Suprapubic skin (tissue), 4 donors: ENCODE measurements at regions not wholly inside any gene's neighbourhood (a gene's known extent, or its start where the extent isn't known, plus 50 kb on each side); places are given as distances from the start of the nearest gene placed in this dataset.

Experiments
- DNase-seq, 2 donors: peaks; one replicate each; pipeline ENCODE4 v3.0.0-alpha.2; 2019; ENCODE audit warnings: low spot score in 2 of 2
- H3K27ac ChIP-seq: fragments of 200-600 bp; sonication (generic); one replicate; pipeline ENCODE4 v1.5.1; 2019
- H3K27me3 ChIP-seq: fragments of 200-600 bp; sonication (generic); one replicate; pipeline ENCODE4 v1.5.1; 2019
- H3K36me3 ChIP-seq: fragments of 200-600 bp; sonication (generic); one replicate; pipeline ENCODE4 v1.5.1; 2019
- H3K4me1 ChIP-seq: fragments of 200-600 bp; sonication (generic); one replicate; pipeline ENCODE4 v1.5.1; 2019
- H3K4me3 ChIP-seq: fragments of 200-600 bp; sonication (generic); one replicate; pipeline ENCODE4 v1.5.1; 2019; ENCODE audit warnings: mild to moderate bottlenecking
- H3K9me3 ChIP-seq: fragments of 200-600 bp; sonication (generic); one replicate; pipeline ENCODE4 v1.5.1; 2019
- EP300 ChIP-seq: sonication (generic); formaldehyde crosslinking; IDR thresholded peaks from one replicate; pipeline ENCODE4 v1.6.1; 2017; ENCODE audit warnings: antibody characterized with exemption
- POLR2A ChIP-seq, 2 donors: fragments of 450-650 bp; IDR thresholded peaks; one replicate each; pipeline ENCODE4 v1.6.1; 2017; ENCODE audit warnings: antibody characterized with exemption in 2 of 2, mild to moderate bottlenecking in 2 of 2, moderate library complexity in 2 of 2
- POLR2AphosphoS5 ChIP-seq, 3 donors: sonication (generic); formaldehyde crosslinking; IDR thresholded peaks; one replicate each; pipeline ENCODE4 v1.6.1; 2017; ENCODE audit warnings: antibody characterized with exemption in 3 of 3
- WGBS: methylation state at CpG from one replicate; pipeline ENCODE4 v1.1.5; 2018; 5-methylcytosine and 5-hydroxymethylcytosine counted together
- TF ChIP-seq, protein P1 (sequence below), 2 donors: fragments of 200-600 bp in 1 of 2; fragments of 450-650 bp in 1 of 2; sonication (generic) in 1 of 2; IDR thresholded peaks; one replicate each; pipeline ENCODE4 v1.5.1; 2016 to 2019; ENCODE audit warnings: antibody characterized with exemption in 2 of 2, mild to moderate bottlenecking in 1 of 2, moderate library complexity in 1 of 2

DNA sequence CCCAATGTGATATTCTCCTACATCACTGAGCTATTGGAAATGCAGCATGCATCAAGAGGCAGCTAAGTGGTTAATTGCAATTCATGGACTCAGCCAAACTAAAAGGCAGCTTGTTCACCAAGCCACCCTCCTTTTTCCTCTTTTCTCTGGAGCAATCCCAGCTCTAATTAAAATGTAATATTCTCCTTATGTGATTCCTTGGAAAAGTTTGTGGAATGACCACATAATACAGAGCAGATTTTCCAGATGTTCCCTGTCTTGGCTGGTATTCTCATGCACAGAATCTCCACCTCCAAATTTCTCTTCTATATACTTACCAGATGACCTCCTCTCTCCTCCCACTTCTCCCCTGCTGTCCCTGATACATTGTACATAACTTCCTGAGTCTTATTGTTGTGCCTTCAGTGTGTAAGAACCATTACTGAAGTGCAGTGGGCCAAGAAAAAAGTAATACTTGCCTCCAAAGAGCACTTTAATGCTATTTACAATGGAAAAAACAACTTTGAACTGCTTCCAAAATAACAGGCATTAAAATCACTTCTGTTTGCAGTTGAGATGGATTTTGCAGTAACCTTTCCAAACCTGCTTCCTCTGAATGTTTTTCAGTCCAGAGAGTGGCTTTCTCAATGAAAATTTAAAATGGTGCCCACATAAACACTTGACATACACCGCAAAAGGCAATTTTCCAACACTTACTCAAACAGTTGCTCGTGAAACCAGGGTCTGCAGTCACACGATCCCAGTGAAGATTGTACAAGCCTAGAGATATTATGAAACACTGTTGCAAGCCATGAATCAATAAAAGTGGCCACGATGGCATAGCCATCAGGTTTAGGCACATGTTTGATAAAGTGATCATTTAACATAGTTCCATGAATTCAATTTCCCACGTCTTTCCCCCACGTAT, 258.0 kb downstream of the MTX2 start:
- DNase-seq: no peak
- no peak overlapping the region for H3K27ac ChIP-seq
- WGBS: 72% methylated on average over 6 of the region's 6 CpGs

DNA sequence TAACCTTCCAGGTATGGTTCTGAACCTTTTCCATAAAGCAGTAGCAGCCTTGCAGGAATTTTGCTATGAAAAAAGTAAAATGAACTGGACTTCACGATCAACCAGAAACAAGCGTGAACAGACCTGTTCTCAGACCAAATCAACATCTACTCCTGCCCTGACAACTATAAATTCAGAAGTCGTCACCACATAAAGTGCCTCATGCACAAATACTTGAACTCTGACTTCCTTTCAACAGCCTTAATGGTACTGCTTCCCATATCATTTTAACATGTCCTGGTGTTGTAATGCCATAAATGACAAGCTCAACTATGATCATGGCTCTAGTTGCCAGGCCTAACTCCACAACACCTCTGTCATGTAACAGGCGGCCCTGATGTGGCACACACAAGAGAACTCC, 262.4 kb downstream of the MTX2 start:
- H3K27ac ChIP-seq: no peak overlapping the region
- H3K36me3 ChIP-seq: no peaks in the 10 kb centered on the region
- TF ChIP-seq EP300 (no peak), POLR2AphosphoS5 (IDR thresholded peaks at IDR 0.05) (no peak), POLR2A (IDR thresholded peaks at IDR 0.05) (no peak)
- TF ChIP-seq, protein P1, sequence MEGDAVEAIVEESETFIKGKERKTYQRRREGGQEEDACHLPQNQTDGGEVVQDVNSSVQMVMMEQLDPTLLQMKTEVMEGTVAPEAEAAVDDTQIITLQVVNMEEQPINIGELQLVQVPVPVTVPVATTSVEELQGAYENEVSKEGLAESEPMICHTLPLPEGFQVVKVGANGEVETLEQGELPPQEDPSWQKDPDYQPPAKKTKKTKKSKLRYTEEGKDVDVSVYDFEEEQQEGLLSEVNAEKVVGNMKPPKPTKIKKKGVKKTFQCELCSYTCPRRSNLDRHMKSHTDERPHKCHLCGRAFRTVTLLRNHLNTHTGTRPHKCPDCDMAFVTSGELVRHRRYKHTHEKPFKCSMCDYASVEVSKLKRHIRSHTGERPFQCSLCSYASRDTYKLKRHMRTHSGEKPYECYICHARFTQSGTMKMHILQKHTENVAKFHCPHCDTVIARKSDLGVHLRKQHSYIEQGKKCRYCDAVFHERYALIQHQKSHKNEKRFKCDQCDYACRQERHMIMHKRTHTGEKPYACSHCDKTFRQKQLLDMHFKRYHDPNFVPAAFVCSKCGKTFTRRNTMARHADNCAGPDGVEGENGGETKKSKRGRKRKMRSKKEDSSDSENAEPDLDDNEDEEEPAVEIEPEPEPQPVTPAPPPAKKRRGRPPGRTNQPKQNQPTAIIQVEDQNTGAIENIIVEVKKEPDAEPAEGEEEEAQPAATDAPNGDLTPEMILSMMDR (IDR thresholded peaks at IDR 0.05): no peak
- H3K9me3 ChIP-seq: no peaks in the 10 kb centered on the region
- no peak for DNase-seq
- WGBS: 83% methylated on average over 4 of the region's 4 CpGs
- H3K4me1 ChIP-seq: peaks cover 36% of the 10 kb centered on the region
- H3K27me3 ChIP-seq: no peaks in the 10 kb centered on the region
- no peak overlapping the region for H3K4me3 ChIP-seq

More for the DNA sequence above, 258.0 kb downstream of the MTX2 start:
- Histone ChIP-seq H3K36me3 (no peaks in the 10 kb centered on the region), H3K9me3 (no peaks in the 10 kb centered on the region), H3K4me3 (no peak overlapping the region), H3K27me3 (no peaks in the 10 kb centered on the region), H3K4me1 (peaks cover 7% of the 10 kb centered on the region)
- no peak for TF ChIP-seq EP300

DNA sequence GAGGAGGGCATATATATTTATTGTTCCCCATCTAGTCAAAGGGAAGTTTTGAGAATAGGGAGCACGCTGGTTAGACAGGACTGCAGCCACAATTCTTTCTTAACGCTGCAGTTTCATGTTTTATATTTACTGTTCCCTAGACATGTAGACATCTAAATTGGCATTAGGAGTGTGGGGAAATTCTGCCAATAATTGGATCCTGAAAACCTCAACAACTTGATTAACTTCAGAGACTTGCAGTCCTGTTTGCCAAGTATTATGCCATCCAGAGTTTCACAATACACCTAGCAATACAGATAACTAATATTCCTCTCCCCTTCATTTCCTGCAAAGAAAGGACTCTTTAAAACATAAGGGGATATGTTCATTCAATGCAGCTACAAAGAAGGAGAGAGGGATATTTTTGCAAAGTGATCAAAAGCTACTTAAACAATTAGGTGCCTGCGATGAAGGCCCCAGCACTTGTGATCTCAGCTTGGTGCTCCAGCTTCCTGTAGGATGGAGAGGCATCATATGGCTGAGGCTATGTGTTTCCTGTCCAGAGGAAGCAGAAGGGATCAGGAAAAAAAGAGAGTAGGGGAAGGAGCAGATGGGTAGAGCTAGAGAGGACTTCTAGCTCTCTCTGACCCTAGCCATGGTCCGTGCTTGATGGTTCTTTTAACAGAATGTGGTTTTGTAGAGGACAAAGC, 264.4 kb downstream of the MTX2 start:
- H3K27me3 ChIP-seq: no peaks in the 10 kb centered on the region
- WGBS: 62% methylated on average over 4 of the region's 4 CpGs
- no peak overlapping the region for H3K4me3 ChIP-seq
- DNase-seq: no peak
- no peaks in the 10 kb centered on the region for H3K9me3 ChIP-seq
- no peak for TF ChIP-seq POLR2A (IDR thresholded peaks at IDR 0.05)
- TF ChIP-seq POLR2AphosphoS5 (IDR thresholded peaks at IDR 0.05): no peak
- no peak for TF ChIP-seq EP300
- TF ChIP-seq, protein P1 (IDR thresholded peaks at IDR 0.05): no peak
- no peak overlapping the region for H3K27ac ChIP-seq
- H3K4me1 ChIP-seq: peaks cover 38% of the 10 kb centered on the region
- H3K36me3 ChIP-seq: no peaks in the 10 kb centered on the region

DNA sequence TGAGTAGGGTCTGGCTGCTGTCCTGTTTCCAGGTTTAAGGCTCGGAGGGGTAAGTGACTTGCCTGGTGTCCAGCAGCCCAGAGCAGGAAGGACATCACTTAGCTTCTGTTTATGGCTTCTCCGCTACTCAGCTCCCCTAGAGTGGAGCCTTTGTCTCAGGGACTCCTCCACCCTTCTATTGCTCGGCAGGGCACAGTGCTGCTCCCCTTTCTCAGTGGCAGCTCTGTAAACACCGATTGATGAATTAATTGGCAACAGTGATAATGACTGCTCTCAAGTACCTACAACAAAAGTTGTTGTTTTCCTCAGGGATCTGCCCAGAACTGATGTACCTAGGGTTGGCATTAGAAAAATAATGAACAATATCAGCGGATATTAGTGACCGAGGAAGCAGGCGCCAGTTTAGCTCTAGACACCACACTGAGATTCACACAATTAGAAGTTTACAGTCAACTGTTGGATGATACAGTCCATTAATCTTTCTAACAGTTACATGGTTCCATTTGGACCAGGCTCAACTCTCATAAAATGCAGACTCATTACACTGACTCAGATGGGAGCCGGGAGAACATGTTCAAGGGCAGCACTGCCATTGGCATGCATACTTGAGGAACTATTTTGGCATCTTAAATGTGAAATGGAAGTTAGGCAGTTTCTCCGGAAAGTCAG, 265.7 kb downstream of the MTX2 start:
- no peak for DNase-seq
- H3K27ac ChIP-seq: no peak overlapping the region
- H3K27me3 ChIP-seq: no peaks in the 10 kb centered on the region
- no peaks in the 10 kb centered on the region for H3K36me3 ChIP-seq
- TF ChIP-seq, protein P1 (IDR thresholded peaks at IDR 0.05): no peak
- TF ChIP-seq EP300 (no peak), POLR2A (IDR thresholded peaks at IDR 0.05) (no peak), POLR2AphosphoS5 (IDR thresholded peaks at IDR 0.05) (no peak)
- H3K4me3 ChIP-seq: no peak overlapping the region
- H3K9me3 ChIP-seq: no peaks in the 10 kb centered on the region
- whole genome bisulfite sequencing: 49% methylated on average over 9 of the region's 9 CpGs
- H3K4me1 ChIP-seq: peaks cover 38% of the 10 kb centered on the region

DNA sequence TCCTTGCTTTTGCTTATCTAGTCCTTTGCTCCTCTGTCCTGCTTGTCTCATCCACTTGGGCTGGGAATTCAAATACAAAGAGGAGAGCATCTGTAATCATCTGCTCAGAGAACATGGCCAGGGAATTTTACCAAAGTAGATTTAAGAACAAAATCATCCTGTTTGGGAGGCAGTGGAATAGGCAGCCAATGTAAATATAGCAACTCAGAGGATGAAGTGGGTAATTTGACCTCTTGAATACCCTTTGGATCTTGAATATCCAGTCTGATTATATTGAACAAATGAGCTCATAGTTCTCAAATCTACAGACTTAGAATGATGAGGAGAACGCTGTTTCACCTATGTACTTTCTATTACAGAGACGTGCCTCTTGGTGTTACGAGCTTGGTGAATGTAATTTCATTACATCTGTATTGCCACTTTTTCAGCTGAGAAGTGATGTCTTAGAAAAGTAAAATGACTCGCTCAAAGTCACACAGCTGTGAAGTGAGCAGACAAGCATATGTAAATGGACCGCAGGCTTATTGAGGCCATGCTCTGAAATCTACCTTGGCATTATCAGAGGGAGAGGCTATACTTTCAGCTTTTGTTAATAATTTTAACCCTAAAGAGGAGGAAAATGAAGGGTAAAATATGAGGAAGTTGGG, 266.3 kb downstream of the MTX2 start:
- DNase-seq: no peak
- Histone ChIP-seq H3K4me3 (no peak overlapping the region), H3K9me3 (no peaks in the 10 kb centered on the region), H3K27me3 (no peaks in the 10 kb centered on the region), H3K4me1 (peaks cover 38% of the 10 kb centered on the region), H3K36me3 (no peaks in the 10 kb centered on the region), H3K27ac (no peak overlapping the region)
- WGBS: 65% methylated on average over 5 of the region's 5 CpGs
- TF ChIP-seq POLR2AphosphoS5 (IDR thresholded peaks at IDR 0.05): no peak
- TF ChIP-seq POLR2A (IDR thresholded peaks at IDR 0.05): no peak
- TF ChIP-seq, protein P1 (IDR thresholded peaks at IDR 0.05): no peak
- no peak for TF ChIP-seq EP300
